H9 (cell line): ENCODE measurements at regions not wholly inside any gene's neighbourhood (a gene's known extent, or its start where the extent isn't known, plus 50 kb on each side); places are given as distances from the start of the nearest gene placed in this dataset.
"Not testable (repeated sequence)": the region's sequence is repeated elsewhere in the genome, so short reads cannot be mapped to it uniquely, and the experiment has no call there.

Experiments
- DNase-seq: peaks from one replicate; pipeline ENCODE4 v3.0.0-alpha.2; 2017
- H2AFZ ChIP-seq: one replicate; pipeline ENCODE4 v1.6.1; 2013; ENCODE audit warnings: mild to moderate bottlenecking, low read length, control low read depth, moderate library complexity
- H2AK5ac ChIP-seq: 2 replicates; pipeline ENCODE4 v1.6.1; 2013; ENCODE audit warnings: low read length, control low read depth, mixed read lengths; ENCODE audit not compliant: insufficient read length
- H2BK120ac ChIP-seq: one replicate; pipeline ENCODE4 v1.6.1; 2013; ENCODE audit warnings: low read depth, mild to moderate bottlenecking, low read length, control low read depth, inconsistent platforms; ENCODE audit not compliant: poor library complexity, severe bottlenecking
- H2BK12ac ChIP-seq: 2 replicates; pipeline ENCODE4 v1.6.1; 2013; ENCODE audit warnings: low read length, control low read depth, mixed read lengths, low read depth; ENCODE audit not compliant: insufficient read length
- H2BK15ac ChIP-seq: 2 replicates; pipeline ENCODE4 v1.6.1; 2013; ENCODE audit warnings: low read depth, low read length, control low read depth
- H2BK20ac ChIP-seq: one replicate; pipeline ENCODE4 v1.6.1; 2013; ENCODE audit warnings: low read depth, mild to moderate bottlenecking, low read length, control low read depth, inconsistent platforms; ENCODE audit not compliant: poor library complexity, severe bottlenecking
- H2BK5ac ChIP-seq: 2 replicates; pipeline ENCODE4 v1.6.1; 2013; ENCODE audit warnings: low read length, control low read depth, mixed read lengths; ENCODE audit not compliant: insufficient read length
- H3K14ac ChIP-seq: 2 replicates; pipeline ENCODE4 v1.6.1; 2013; ENCODE audit warnings: low read length, control low read depth; ENCODE audit not compliant: insufficient read depth
- H3K18ac ChIP-seq: 2 replicates; pipeline ENCODE4 v1.6.1; 2013; ENCODE audit warnings: low read depth, mild to moderate bottlenecking, mixed read lengths, low read length, control low read depth; ENCODE audit not compliant: insufficient read length
- H3K23ac ChIP-seq: 2 replicates; pipeline ENCODE4 v1.6.1; 2013; ENCODE audit warnings: low read length, control low read depth, mixed read lengths, low read depth; ENCODE audit not compliant: insufficient read length
- H3K23me2 ChIP-seq: 2 replicates; pipeline ENCODE4 v1.6.1; 2013; ENCODE audit warnings: low read depth, mild to moderate bottlenecking, mixed read lengths, low read length, control low read depth; ENCODE audit not compliant: insufficient read length, poor library complexity, severe bottlenecking
- H3K27ac ChIP-seq: 2 replicates; pipeline ENCODE4 v1.5.1; 2013; ENCODE audit warnings: low read length, control low read depth, mixed read lengths, low read depth; ENCODE audit not compliant: insufficient read length
- H3K27me3 ChIP-seq: 2 replicates; pipeline ENCODE4 v1.6.1; 2013; ENCODE audit warnings: low read length, control low read depth, inconsistent platforms; ENCODE audit not compliant: insufficient read depth
- H3K4ac ChIP-seq: 2 replicates; pipeline ENCODE4 v1.6.1; 2013; ENCODE audit warnings: low read depth, mild to moderate bottlenecking, control low read depth, inconsistent platforms, low read length, moderate library complexity
- H3K4me1 ChIP-seq: 2 replicates; pipeline ENCODE4 v1.6.1; 2013; ENCODE audit warnings: low read length, control low read depth, inconsistent platforms; ENCODE audit not compliant: insufficient read depth
- H3K4me2 ChIP-seq: 2 replicates; pipeline ENCODE4 v1.6.1; 2013; ENCODE audit warnings: low read length, control low read depth, mixed read lengths; ENCODE audit not compliant: insufficient read length, insufficient read depth
- H3K56ac ChIP-seq: 2 replicates; pipeline ENCODE4 v1.6.1; 2013; ENCODE audit warnings: low read depth, mild to moderate bottlenecking, mixed read lengths, low read length, control low read depth; ENCODE audit not compliant: insufficient read length
- H3K79me1 ChIP-seq: 2 replicates; pipeline ENCODE4 v1.6.1; 2013; ENCODE audit warnings: low read depth, mild to moderate bottlenecking, moderate library complexity, low read length, control low read depth, inconsistent platforms; ENCODE audit not compliant: insufficient read depth, poor library complexity, severe bottlenecking
- H3K79me2 ChIP-seq: 2 replicates; pipeline ENCODE4 v1.6.1; 2013; ENCODE audit warnings: low read length, control low read depth, inconsistent platforms; ENCODE audit not compliant: insufficient read depth
- H3K9ac ChIP-seq: 2 replicates; pipeline ENCODE4 v1.6.1; 2013; ENCODE audit warnings: low read length, control low read depth, mixed read lengths; ENCODE audit not compliant: insufficient read length; ENCODE audit errors: extremely low read depth
- H3K9me3 ChIP-seq: one replicate; pipeline ENCODE4 v1.6.1; 2013; ENCODE audit warnings: low read depth, low read length, inconsistent platforms; ENCODE audit not compliant: control insufficient read depth
- H3T11ph ChIP-seq: one replicate; pipeline ENCODE4 v1.6.1; 2013; ENCODE audit warnings: mild to moderate bottlenecking, low read length, control low read depth, inconsistent platforms
- H4K20me1 ChIP-seq: one replicate; pipeline ENCODE4 v1.6.1; 2013; ENCODE audit not compliant: control insufficient read depth, insufficient read length, insufficient read depth
- H4K5ac ChIP-seq: 2 replicates; pipeline ENCODE4 v1.6.1; 2013; ENCODE audit warnings: low read depth, mild to moderate bottlenecking, mixed read lengths, low read length, control low read depth; ENCODE audit not compliant: insufficient read length
- H4K8ac ChIP-seq: replicated peaks from 2 replicates; pipeline ENCODE4 v1.6.1; 2013; ENCODE audit warnings: low read length, control low read depth, mixed read lengths, low read depth; ENCODE audit not compliant: insufficient read length
- H4K91ac ChIP-seq: 2 replicates; pipeline ENCODE4 v1.6.1; 2013; ENCODE audit warnings: low read depth, mild to moderate bottlenecking, moderate library complexity, mixed read lengths, low read length, control low read depth; ENCODE audit not compliant: insufficient read length
- H3K27ac Mint-ChIP-seq, 3 experiments: 2 replicates in 2 of 3; 3 replicates in 1 of 3; pipeline ENCODE4 v1.8.0; 2020 to 2021; ENCODE audit warnings: mixed read lengths in 3 of 3, mild to moderate bottlenecking in 1 of 3, moderate library complexity in 1 of 3
- H3K27me3 Mint-ChIP-seq: 2 replicates; pipeline ENCODE4 v1.8.0; 2021; ENCODE audit warnings: low read depth, mild to moderate bottlenecking, moderate library complexity, mixed read lengths
- H3K36me3 Mint-ChIP-seq, 3 experiments: 2 replicates in 2 of 3; 3 replicates in 1 of 3; pipeline ENCODE4 v1.8.0; 2020 to 2021; ENCODE audit warnings: low read depth in 3 of 3, mixed read lengths in 3 of 3; ENCODE audit not compliant: insufficient read depth in 1 of 3
- H3K4me1 Mint-ChIP-seq, 2 experiments: 2 replicates each; pipeline ENCODE4 v1.8.0; 2020; ENCODE audit warnings: mixed read lengths in 2 of 2
- H3K4me3 Mint-ChIP-seq, 2 experiments: 2 replicates in 1 of 2; 3 replicates in 1 of 2; pipeline ENCODE4 v1.8.0; 2020 to 2021; ENCODE audit warnings: mild to moderate bottlenecking in 2 of 2, mixed read lengths in 2 of 2, moderate library complexity in 1 of 2
- H3K9me3 Mint-ChIP-seq, 2 experiments: 2 replicates in 1 of 2; 3 replicates in 1 of 2; pipeline ENCODE4 v1.8.0; 2020; ENCODE audit warnings: mild to moderate bottlenecking in 2 of 2, mixed read lengths in 2 of 2, moderate library complexity in 1 of 2
- WGBS: extraction: QIAGEN DNeasy Blood & Tissue Kit; methylation state at CpG from one replicate; pipeline ENCODE4 v1.1.7; 2013; ENCODE audit warnings: missing lambda C conversion rate, low lambda C conversion rate, mixed read lengths; ENCODE audit not compliant: insufficient read length; ENCODE audit errors: extremely low coverage; 5-methylcytosine and 5-hydroxymethylcytosine counted together
- TF ChIP-seq, protein P1 (sequence below): fragments of 200-600 bp; sonication (generic); conservative IDR thresholded peaks from 3 replicates; pipeline ENCODE4 v1.8.0; 2021; ENCODE audit warnings: antibody characterized with exemption, mild to moderate bottlenecking

- TF ChIP-seq, protein P1, sequence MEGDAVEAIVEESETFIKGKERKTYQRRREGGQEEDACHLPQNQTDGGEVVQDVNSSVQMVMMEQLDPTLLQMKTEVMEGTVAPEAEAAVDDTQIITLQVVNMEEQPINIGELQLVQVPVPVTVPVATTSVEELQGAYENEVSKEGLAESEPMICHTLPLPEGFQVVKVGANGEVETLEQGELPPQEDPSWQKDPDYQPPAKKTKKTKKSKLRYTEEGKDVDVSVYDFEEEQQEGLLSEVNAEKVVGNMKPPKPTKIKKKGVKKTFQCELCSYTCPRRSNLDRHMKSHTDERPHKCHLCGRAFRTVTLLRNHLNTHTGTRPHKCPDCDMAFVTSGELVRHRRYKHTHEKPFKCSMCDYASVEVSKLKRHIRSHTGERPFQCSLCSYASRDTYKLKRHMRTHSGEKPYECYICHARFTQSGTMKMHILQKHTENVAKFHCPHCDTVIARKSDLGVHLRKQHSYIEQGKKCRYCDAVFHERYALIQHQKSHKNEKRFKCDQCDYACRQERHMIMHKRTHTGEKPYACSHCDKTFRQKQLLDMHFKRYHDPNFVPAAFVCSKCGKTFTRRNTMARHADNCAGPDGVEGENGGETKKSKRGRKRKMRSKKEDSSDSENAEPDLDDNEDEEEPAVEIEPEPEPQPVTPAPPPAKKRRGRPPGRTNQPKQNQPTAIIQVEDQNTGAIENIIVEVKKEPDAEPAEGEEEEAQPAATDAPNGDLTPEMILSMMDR: no peak
- Histone ChIP-seq H3K79me2 (no peaks in the 10 kb centered on the region), H3K9ac (no peak overlapping the region), H3K56ac (no peak overlapping the region), H3K14ac (no peak overlapping the region), H3K4me1 (no peaks in the 10 kb centered on the region), H3K79me1 (no peaks in the 10 kb centered on the region), H2AK5ac (no peak overlapping the region), H2BK12ac (no peak overlapping the region), H3K4ac (no peak overlapping the region), H4K20me1 (no peaks in the 10 kb centered on the region), H3T11ph (no peak overlapping the region), H3K18ac (no peak overlapping the region), H2BK120ac (no peak overlapping the region), H4K91ac (no peak overlapping the region), H3K27me3 (no peaks in the 10 kb centered on the region), H2BK5ac (no peak overlapping the region), H4K5ac (no peak overlapping the region), H2BK15ac (no peak overlapping the region), H3K9me3 (peaks cover 35% of the 10 kb centered on the region), H2BK20ac (no peak overlapping the region), H4K8ac (no peak overlapping the region), H3K23ac (no peak overlapping the region), H2AFZ (no peak overlapping the region), H3K23me2 (no peaks in the 10 kb centered on the region), H3K27ac (no peak overlapping the region), H3K4me2 (no peak overlapping the region)
- peaks cover 39 to 79% (median 68%) of the 10 kb centered on the region in 3 experiments for H3K36me3 Mint-ChIP-seq
- H3K9me3 Mint-ChIP-seq: peaks cover 78 to 85% of the 10 kb centered on the region in 2 experiments
- no peak overlapping the region for H3K4me3 Mint-ChIP-seq
- H3K27ac Mint-ChIP-seq: no peak overlapping the region
- WGBS: no CpG with 5 or more reads among the region's 1 CpG
- no peaks in the 10 kb centered on the region for H3K4me1 Mint-ChIP-seq
- DNase-seq: no peak
- no peaks in the 10 kb centered on the region; the same call in 1 of the 2 replicates for H3K27me3 Mint-ChIP-seq
Observed at GRCh38 chr6:140192018-140192417, 817.6 kb upstream of the CITED2 start.

GRCh38 chr6:140189263-140189662 lies 814.8 kb upstream of the CITED2 start:
- H3T11ph ChIP-seq, H3K4ac ChIP-seq, H3K27me3 ChIP-seq, H2BK12ac ChIP-seq, H3K27me3 Mint-ChIP-seq, H3K14ac ChIP-seq, H4K20me1 ChIP-seq, H4K5ac ChIP-seq, H2BK20ac ChIP-seq, H3K27ac Mint-ChIP-seq, H3K23ac ChIP-seq, H3K9ac ChIP-seq, H3K4me2 ChIP-seq, H2BK5ac ChIP-seq, H3K18ac ChIP-seq, H4K8ac ChIP-seq, H2AFZ ChIP-seq, H3K4me1 ChIP-seq, H3K23me2 ChIP-seq, H3K56ac ChIP-seq, H4K91ac ChIP-seq, H3K79me1 ChIP-seq, DNase-seq, H3K79me2 ChIP-seq, H2BK15ac ChIP-seq, H3K27ac ChIP-seq, H2BK120ac ChIP-seq, H2AK5ac ChIP-seq, H3K4me3 Mint-ChIP-seq: not testable (repeated sequence)
- Mint-ChIP-seq H3K9me3 (peaks cover 90% of the 10 kb centered on the region in 2 experiments), H3K36me3 (peaks cover 57 to 93% (median 87%) of the 10 kb centered on the region in 3 experiments), H3K4me1 (peaks cover 9 to 17% of the 10 kb centered on the region in 2 experiments)
- no CpG with 5 or more reads among the region's 1 CpG for WGBS
- peaks cover 37% of the 10 kb centered on the region for H3K9me3 ChIP-seq
